Keratinocyte (primary cell): ENCODE measurements at regions not wholly inside any gene's neighbourhood (a gene's known extent, or its start where the extent isn't known, plus 50 kb on each side); places are given as distances from the start of the nearest gene placed in this dataset.

Experiments
- DNase-seq: peaks from one replicate; pipeline ENCODE4 v3.0.0-alpha.2; 2011; ENCODE audit warnings: low read depth, missing footprints, low spot score
- FAIRE-seq: peaks from 2 replicates; lab custom pipeline; 2011; peaks lifted over from hg19 to GRCh38; lab: Jason Lieb, UNC
- H2AFZ ChIP-seq: 2 replicates; pipeline ENCODE4 v1.6.0; 2012; ENCODE audit warnings: low read length, control low read depth, inconsistent platforms; ENCODE audit not compliant: control insufficient read depth
- H3K27ac ChIP-seq: 2 replicates; pipeline ENCODE4 v1.5.1; 2011; ENCODE audit warnings: low read length; ENCODE audit not compliant: control insufficient read depth, insufficient read depth
- H3K27me3 ChIP-seq: 3 replicates; pipeline ENCODE4 v1.6.0; 2011; ENCODE audit warnings: low read length; ENCODE audit not compliant: control insufficient read depth, insufficient read depth; ENCODE audit errors: extremely low read depth
- H3K36me3 ChIP-seq, 2 experiments: 2 replicates in 1 of 2; 3 replicates in 1 of 2; pipeline ENCODE4 v1.5.1; 2011; ENCODE audit warnings: low read length in 2 of 2, mild to moderate bottlenecking in 1 of 2; ENCODE audit not compliant: control insufficient read depth in 2 of 2, insufficient read depth in 2 of 2; ENCODE audit errors: extremely low read depth in 1 of 2
- H3K4me1 ChIP-seq: 3 replicates; pipeline ENCODE4 v1.5.1; 2011; ENCODE audit warnings: low read length; ENCODE audit not compliant: control insufficient read depth, insufficient read depth; ENCODE audit errors: extremely low read depth
- H3K4me2 ChIP-seq: 3 replicates; pipeline ENCODE4 v1.6.0; 2011; ENCODE audit warnings: low read depth, low read length; ENCODE audit not compliant: control insufficient read depth, insufficient read depth; ENCODE audit errors: extremely low read depth
- H3K4me3 ChIP-seq, 3 experiments: fragments of 200-600 bp in 1 of 3; sonication (generic) in 1 of 3; 2 replicates in 2 of 3; 3 replicates in 1 of 3; pipeline ENCODE4 v1.5.1; 2011 to 2016; ENCODE audit warnings: low read length in 3 of 3, mild to moderate bottlenecking in 3 of 3, control low read depth in 2 of 3, inconsistent platforms in 1 of 3, low read depth in 1 of 3, mixed read lengths in 1 of 3, mixed run types in 1 of 3, moderate library complexity in 1 of 3; ENCODE audit not compliant: control insufficient read depth in 2 of 3, insufficient read depth in 2 of 3; ENCODE audit errors: extremely low read depth in 1 of 3
- H3K79me2 ChIP-seq: 2 replicates; pipeline ENCODE4 v1.6.0; 2012; ENCODE audit warnings: low read length; ENCODE audit not compliant: control insufficient read depth, insufficient read depth
- H3K9ac ChIP-seq: 3 replicates; pipeline ENCODE4 v1.6.0; 2011; ENCODE audit warnings: low read length; ENCODE audit not compliant: control insufficient read depth, insufficient read depth; ENCODE audit errors: extremely low read depth
- H3K9me1 ChIP-seq: 3 replicates; pipeline ENCODE4 v1.6.0; 2011; ENCODE audit warnings: low read length; ENCODE audit not compliant: control insufficient read depth, insufficient read depth; ENCODE audit errors: extremely low read depth
- H3K9me3 ChIP-seq: 2 replicates; pipeline ENCODE4 v1.5.1; 2012; ENCODE audit warnings: low read depth, low read length; ENCODE audit not compliant: control insufficient read depth
- H4K20me1 ChIP-seq: 3 replicates; pipeline ENCODE4 v1.6.0; 2011; ENCODE audit warnings: low read length; ENCODE audit not compliant: control insufficient read depth, insufficient read depth; ENCODE audit errors: extremely low read depth
- EZH2 ChIP-seq: IDR thresholded peaks from one replicate; pipeline ENCODE4 v1.6.1; 2012; ENCODE audit warnings: inconsistent platforms, mild to moderate bottlenecking, low read length, moderate library complexity
- dilution Hi-C: fragments of 300-500 bp; cut with MboI; formaldehyde crosslinking; loops from one replicate; pipeline ENCODE4 v1.7.0; 2020; ENCODE audit warnings: low sequenced_read_pairs; ENCODE audit not compliant: extremely low pct_ligation_motif_present
- TF ChIP-seq, protein P1 (sequence below), 3 experiments: IDR thresholded peaks in 1 of 3; conservative IDR thresholded peaks in 1 of 3; optimal IDR thresholded peaks in 1 of 3; 2 replicates in 2 of 3; 3 replicates in 1 of 3; pipeline versions ENCODE3 to v1.5.1; 2011; ENCODE audit warnings: low read length in 3 of 3, mild to moderate bottlenecking in 3 of 3, moderate library complexity in 2 of 3, control low read depth in 1 of 3, inconsistent platforms in 1 of 3; ENCODE audit not compliant: insufficient read depth in 2 of 3; ENCODE audit errors: extremely low read depth in 1 of 3

DNA sequence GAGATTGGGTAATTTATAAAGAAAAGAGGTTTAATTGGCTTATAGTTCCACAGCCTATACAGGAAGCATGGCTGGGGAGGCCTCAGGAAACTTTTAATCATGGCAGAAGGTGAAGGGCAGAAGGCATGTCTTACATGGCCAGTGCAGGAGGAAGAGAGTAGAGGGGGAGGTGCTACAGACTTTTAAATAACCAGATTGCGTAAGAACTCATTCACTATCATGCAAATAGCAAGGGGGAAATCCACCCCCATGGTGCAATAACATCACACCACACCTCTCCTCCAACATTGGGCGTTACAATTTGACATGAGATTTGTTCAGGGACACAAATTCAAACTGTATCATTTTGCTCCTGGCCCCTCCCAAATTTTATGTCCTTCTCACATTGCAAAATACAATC is 353.8 kb upstream of the PABPC5 start:
- H3K79me2 ChIP-seq = no peaks in the 10 kb centered on the region
- H4K20me1 ChIP-seq = no peaks in the 10 kb centered on the region
- dilution Hi-C loops = no loop called here
- no peak overlapping the region for H3K4me2 ChIP-seq
- H3K4me1 ChIP-seq = no peaks in the 10 kb centered on the region
- H3K27ac ChIP-seq = no peak overlapping the region
- H3K9ac ChIP-seq = no peak overlapping the region
- DNase-seq (no peak), FAIRE-seq (no peak)
- no peaks in the 10 kb centered on the region for H3K27me3 ChIP-seq
- H3K9me1 ChIP-seq = no peaks in the 10 kb centered on the region
- TF ChIP-seq EZH2 = no peak
- TF ChIP-seq, protein P1, sequence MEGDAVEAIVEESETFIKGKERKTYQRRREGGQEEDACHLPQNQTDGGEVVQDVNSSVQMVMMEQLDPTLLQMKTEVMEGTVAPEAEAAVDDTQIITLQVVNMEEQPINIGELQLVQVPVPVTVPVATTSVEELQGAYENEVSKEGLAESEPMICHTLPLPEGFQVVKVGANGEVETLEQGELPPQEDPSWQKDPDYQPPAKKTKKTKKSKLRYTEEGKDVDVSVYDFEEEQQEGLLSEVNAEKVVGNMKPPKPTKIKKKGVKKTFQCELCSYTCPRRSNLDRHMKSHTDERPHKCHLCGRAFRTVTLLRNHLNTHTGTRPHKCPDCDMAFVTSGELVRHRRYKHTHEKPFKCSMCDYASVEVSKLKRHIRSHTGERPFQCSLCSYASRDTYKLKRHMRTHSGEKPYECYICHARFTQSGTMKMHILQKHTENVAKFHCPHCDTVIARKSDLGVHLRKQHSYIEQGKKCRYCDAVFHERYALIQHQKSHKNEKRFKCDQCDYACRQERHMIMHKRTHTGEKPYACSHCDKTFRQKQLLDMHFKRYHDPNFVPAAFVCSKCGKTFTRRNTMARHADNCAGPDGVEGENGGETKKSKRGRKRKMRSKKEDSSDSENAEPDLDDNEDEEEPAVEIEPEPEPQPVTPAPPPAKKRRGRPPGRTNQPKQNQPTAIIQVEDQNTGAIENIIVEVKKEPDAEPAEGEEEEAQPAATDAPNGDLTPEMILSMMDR (optimal IDR thresholded peaks at IDR 0.05 in 1 of 3, IDR thresholded peaks at IDR 0.05 in 1 of 3, conservative IDR thresholded peaks at IDR 0.05 in 1 of 3; ENCODE audit: extremely low read depth in 1 of 3, insufficient read depth in 2 of 3, low read length in 3 of 3) = no peak
- H3K36me3 ChIP-seq = no peaks in the 10 kb centered on the region
- H2AFZ ChIP-seq = no peak overlapping the region
- no peaks in the 10 kb centered on the region for H3K9me3 ChIP-seq
- no peak overlapping the region for H3K4me3 ChIP-seq

DNA sequence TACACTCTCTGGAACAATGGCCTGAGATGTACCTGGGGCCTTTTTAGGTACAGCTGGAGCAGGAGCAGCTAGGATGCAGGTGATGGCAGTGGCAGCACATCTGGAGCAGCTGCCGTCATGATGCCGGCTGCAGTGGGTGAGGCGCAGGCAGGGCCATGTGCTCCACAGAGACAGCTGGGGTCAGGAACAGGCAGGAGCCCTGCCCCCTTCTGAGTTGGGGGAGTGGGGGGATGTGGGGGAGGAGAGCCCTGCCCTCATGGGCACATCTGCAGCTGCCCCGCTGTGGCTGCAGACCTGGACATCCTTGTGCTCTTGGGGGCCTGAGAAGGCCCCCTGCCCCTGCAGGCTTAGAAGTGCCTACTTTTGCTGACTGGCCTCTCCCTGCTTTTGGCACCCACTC is 352.8 kb upstream of the PABPC5 start:
- no peak for TF ChIP-seq EZH2
- TF ChIP-seq, protein P1 (optimal IDR thresholded peaks at IDR 0.05 in 1 of 3, IDR thresholded peaks at IDR 0.05 in 1 of 3, conservative IDR thresholded peaks at IDR 0.05 in 1 of 3; ENCODE audit: extremely low read depth in 1 of 3, insufficient read depth in 2 of 3, low read length in 3 of 3) = no peak
- no peak for FAIRE-seq
- no peak overlapping the region for H3K27ac ChIP-seq

More for the DNA sequence above, 352.8 kb upstream of the PABPC5 start:
- DNase-seq = no peak
- Histone ChIP-seq H3K36me3 (no peaks in the 10 kb centered on the region), H2AFZ (no peak overlapping the region), H3K27me3 (no peaks in the 10 kb centered on the region), H3K4me1 (no peaks in the 10 kb centered on the region), H3K9ac (no peak overlapping the region), H4K20me1 (no peaks in the 10 kb centered on the region), H3K79me2 (no peaks in the 10 kb centered on the region), H3K4me3 (no peak overlapping the region), H3K9me1 (no peaks in the 10 kb centered on the region), H3K4me2 (no peak overlapping the region), H3K9me3 (no peaks in the 10 kb centered on the region)
- dilution Hi-C loops = no loop called here
